ENCODE measurements at regions not wholly inside any gene's neighbourhood (a gene's known extent, or its start where the extent isn't known, plus 50 kb on each side); places are given as distances from the start of the nearest gene placed in this dataset.

- no peak overlapping the region for H2AK5ac ChIP-seq (ENCODE audit: low read depth, low read length)
- no peak overlapping the region for H2AFZ ChIP-seq (replicated peaks; ENCODE audit: low read length, poor library complexity)
- no TSS peak for BruUV-seq (replicated peaks)
- no peaks in the 10 kb centered on the region for H3K79me1 ChIP-seq (ENCODE audit: low read depth in 1 of 2, low read length in 2 of 2)
- no peak overlapping the region for H2BK5ac ChIP-seq (ENCODE audit: low read depth, low read length, poor library complexity, severe bottlenecking)
- no peak overlapping the region for H4K8ac ChIP-seq (ENCODE audit: low read depth in 2 of 2, low read length in 2 of 2)
- ATAC-seq (ENCODE audit: low read depth) = no peak
- POLR2A ChIA-PET (ENCODE audit: unreplicated experiment) = interaction anchor here (0.5 kb wide), 1 partner anchor 826 kb away, joined by 3 read pairs; no protein-coding TSS in a partner anchor
- H3K4ac ChIP-seq (ENCODE audit: low read depth, low read length) = no peak overlapping the region
- no peaks in the 10 kb centered on the region for H3K9me3 ChIP-seq (ENCODE audit: control insufficient read depth, insufficient read depth, low read length)
- no peak overlapping the region for H2BK15ac ChIP-seq (ENCODE audit: low read depth, low read length)
- H4K5ac ChIP-seq (ENCODE audit: low read depth, low read length) = no peak overlapping the region
- H3K27me3 ChIP-seq (ENCODE audit: control insufficient read depth, insufficient read depth, low read length) = peaks cover 6% of the 10 kb centered on the region
- H3K18ac ChIP-seq (ENCODE audit: low read depth, low read length) = no peak overlapping the region
- no peaks in the 10 kb centered on the region for H3K36me3 ChIP-seq (ENCODE audit: control insufficient read depth, insufficient read depth, low read length)
- H2BK120ac ChIP-seq (ENCODE audit: low read depth, low read length) = no peak overlapping the region
- H4K91ac ChIP-seq (ENCODE audit: insufficient read depth, low read depth, low read length) = no peak overlapping the region
- no peak overlapping the region for H3K56ac ChIP-seq (ENCODE audit: extremely low read depth, insufficient read depth, low read length)
- WGBS, 2 experiments (ENCODE audit: extremely low coverage in 2 of 2, insufficient read length in 1 of 2) = no CpG with 5 or more reads among the region's 7 CpGs
- intact Hi-C loops (cut with micrococcal nuclease) (no loop called here), in situ Hi-C loops (cut with MboI; ENCODE audit: low sequenced_read_pairs) (no loop called here), dilution Hi-C loops (cut with HindIII; ENCODE audit: low sequenced_read_pairs, unreplicated experiment) (no loop called here)
- DNase-seq = no peak
- no peak overlapping the region for H3K4me2 ChIP-seq (ENCODE audit: low read depth, low read length)
- no peak overlapping the region for H3K27ac ChIP-seq (ENCODE audit: insufficient read depth, low read length)
- no peak for TF ChIP-seq USF2 (IDR thresholded peaks at IDR 0.05; ENCODE audit: low read depth, low read length)
- TF ChIP-seq, protein P1, sequence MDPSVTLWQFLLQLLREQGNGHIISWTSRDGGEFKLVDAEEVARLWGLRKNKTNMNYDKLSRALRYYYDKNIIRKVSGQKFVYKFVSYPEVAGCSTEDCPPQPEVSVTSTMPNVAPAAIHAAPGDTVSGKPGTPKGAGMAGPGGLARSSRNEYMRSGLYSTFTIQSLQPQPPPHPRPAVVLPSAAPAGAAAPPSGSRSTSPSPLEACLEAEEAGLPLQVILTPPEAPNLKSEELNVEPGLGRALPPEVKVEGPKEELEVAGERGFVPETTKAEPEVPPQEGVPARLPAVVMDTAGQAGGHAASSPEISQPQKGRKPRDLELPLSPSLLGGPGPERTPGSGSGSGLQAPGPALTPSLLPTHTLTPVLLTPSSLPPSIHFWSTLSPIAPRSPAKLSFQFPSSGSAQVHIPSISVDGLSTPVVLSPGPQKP (IDR thresholded peaks at IDR 0.05; ENCODE audit: borderline replicate concordance, low read depth, low read length) = no peak
- TF ChIP-seq RCOR1 (IDR thresholded peaks at IDR 0.05; ENCODE audit: insufficient replicate concordance, low read length) = no peak
- TF ChIP-seq MAFK (IDR thresholded peaks at IDR 0.05; ENCODE audit: low read depth, low read length) = no peak
- TF ChIP-seq BHLHE40 (IDR thresholded peaks at IDR 0.05; ENCODE audit: low read depth, low read length) = no peak
- no peak for TF ChIP-seq POLR2A (IDR thresholded peaks at IDR 0.05; ENCODE audit: low read depth, low read length)
- no peak for TF ChIP-seq FOS (IDR thresholded peaks at IDR 0.05; ENCODE audit: low read depth, low read length)
- TF ChIP-seq MAZ (IDR thresholded peaks at IDR 0.05; ENCODE audit: borderline replicate concordance, low read depth, low read length) = no peak
- TF ChIP-seq CHD1 (IDR thresholded peaks at IDR 0.05; ENCODE audit: low read depth, low read length) = no peak
- TF ChIP-seq CTCF (conservative IDR thresholded peaks at IDR 0.05; ENCODE audit: low read depth, low read length) = no peak
- TF ChIP-seq SMC3 (IDR thresholded peaks at IDR 0.05; ENCODE audit: low read depth, low read length) = no peak
- TF ChIP-seq MXI1 (IDR thresholded peaks at IDR 0.05; ENCODE audit: borderline replicate concordance, low read depth, low read length) = no peak
- no peak for TF ChIP-seq RAD21 (IDR thresholded peaks at IDR 0.05; ENCODE audit: low read length)
- TF ChIP-seq NFE2L2 (IDR thresholded peaks at IDR 0.05; ENCODE audit: low read depth, low read length) = no peak
- TF ChIP-seq CEBPB (IDR thresholded peaks at IDR 0.05; ENCODE audit: low read depth, low read length) = no peak
- no peak for TF ChIP-seq RFX5 (IDR thresholded peaks at IDR 0.05; ENCODE audit: low read depth, low read length)
- H2AK9ac ChIP-seq (replicated peaks; ENCODE audit: low read depth, low read length, poor library complexity) = peak overlapping the region; percentile 20
- H3K9ac ChIP-seq (ENCODE audit: low read depth, low read length) = no peak overlapping the region
- H4K20me1 ChIP-seq (ENCODE audit: insufficient read depth, low read length) = no peaks in the 10 kb centered on the region
- no peak overlapping the region for H3K4me3 ChIP-seq (ENCODE audit: insufficient read depth, low read depth, low read length)
- no peak overlapping the region for H3K23ac ChIP-seq (ENCODE audit: low read depth, low read length)
- no peaks in the 10 kb centered on the region for H3K9me1 ChIP-seq (ENCODE audit: insufficient read depth, low read length)
- H3K4me1 ChIP-seq (ENCODE audit: control insufficient read depth, insufficient read depth, low read length) = no peaks in the 10 kb centered on the region
- H2BK20ac ChIP-seq (ENCODE audit: low read depth, low read length) = no peak overlapping the region
- no peak overlapping the region for H3K14ac ChIP-seq (replicated peaks; ENCODE audit: low read depth, low read length)
- CTCF ChIA-PET = interaction anchor here (0.8 to 1.0 kb wide), 2 partner anchors 11 to 29 kb away, joined by 3 read pairs; no protein-coding TSS in a partner anchor
These were observed 193.8 kb downstream of the ABHD5 start for GRCh38 chr3:43884581-43884980.

All from IMR-90 (cell line).